ENCODE measurements at regions not wholly inside any gene's neighbourhood (a gene's known extent, or its start where the extent isn't known, plus 50 kb on each side); places are given as distances from the start of the nearest gene placed in this dataset.

DNA sequence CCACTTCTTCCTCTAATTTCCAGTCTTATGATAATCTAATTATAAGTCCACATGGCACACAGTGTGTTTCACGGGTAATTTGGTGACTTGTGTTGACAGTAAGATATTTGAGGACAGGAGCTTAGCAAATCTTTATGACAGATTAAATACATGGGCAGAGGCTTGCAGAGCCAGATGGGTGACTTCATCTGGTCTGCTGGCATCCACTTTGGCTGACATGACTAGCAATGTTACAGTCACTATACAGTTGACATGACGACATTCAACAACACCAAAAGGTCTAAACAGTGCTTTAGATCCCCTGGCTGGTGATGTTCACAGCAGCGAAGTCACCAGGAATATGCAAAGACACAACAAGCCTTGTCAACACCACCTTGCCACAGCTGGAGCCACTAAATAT lies 147.2 kb downstream of the ETS2 start:
- TF ChIP-seq EP300 (IDR thresholded peaks at IDR 0.05; ENCODE audit: low read depth) (no peak), POLR2AphosphoS5 (IDR thresholded peaks at IDR 0.05) (no peak)
- TF ChIP-seq, protein P1, sequence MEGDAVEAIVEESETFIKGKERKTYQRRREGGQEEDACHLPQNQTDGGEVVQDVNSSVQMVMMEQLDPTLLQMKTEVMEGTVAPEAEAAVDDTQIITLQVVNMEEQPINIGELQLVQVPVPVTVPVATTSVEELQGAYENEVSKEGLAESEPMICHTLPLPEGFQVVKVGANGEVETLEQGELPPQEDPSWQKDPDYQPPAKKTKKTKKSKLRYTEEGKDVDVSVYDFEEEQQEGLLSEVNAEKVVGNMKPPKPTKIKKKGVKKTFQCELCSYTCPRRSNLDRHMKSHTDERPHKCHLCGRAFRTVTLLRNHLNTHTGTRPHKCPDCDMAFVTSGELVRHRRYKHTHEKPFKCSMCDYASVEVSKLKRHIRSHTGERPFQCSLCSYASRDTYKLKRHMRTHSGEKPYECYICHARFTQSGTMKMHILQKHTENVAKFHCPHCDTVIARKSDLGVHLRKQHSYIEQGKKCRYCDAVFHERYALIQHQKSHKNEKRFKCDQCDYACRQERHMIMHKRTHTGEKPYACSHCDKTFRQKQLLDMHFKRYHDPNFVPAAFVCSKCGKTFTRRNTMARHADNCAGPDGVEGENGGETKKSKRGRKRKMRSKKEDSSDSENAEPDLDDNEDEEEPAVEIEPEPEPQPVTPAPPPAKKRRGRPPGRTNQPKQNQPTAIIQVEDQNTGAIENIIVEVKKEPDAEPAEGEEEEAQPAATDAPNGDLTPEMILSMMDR (IDR thresholded peaks at IDR 0.05), result no peak
